ENCODE measurements at regions not wholly inside any gene's neighbourhood (a gene's known extent, or its start where the extent isn't known, plus 50 kb on each side); places are given as distances from the start of the nearest gene placed in this dataset.

GRCh38 chr22:47580121-47580520 lies 817.7 kb downstream of the TBC1D22A start:
- BruUV-seq (replicated peaks) = no TSS peak
- POLR2A ChIA-PET = no interaction called here
- in situ Hi-C loops (cut with HindIII; ENCODE audit: low pct_unique_long_range_greater_than_20kb, low sequenced_read_pairs) = no loop called here

GRCh38 chr22:47576908-47577307 lies 814.5 kb downstream of the TBC1D22A start:
- POLR2A ChIA-PET = interaction anchor here (0.6 kb wide), 1 partner anchor 515 kb away, joined by 7 read pairs; no protein-coding TSS in a partner anchor
- H3K4me1 ChIP-seq (ENCODE audit: control insufficient read depth, insufficient read depth, low read length) = no peaks in the 10 kb centered on the region
- TF ChIP-seq REST (IDR thresholded peaks at IDR 0.05; ENCODE audit: insufficient read depth in 1 of 2, low read depth in 2 of 2, low read length in 1 of 2) = no peak
- TF ChIP-seq SIN3A (IDR thresholded peaks at IDR 0.05; ENCODE audit: borderline replicate concordance, insufficient read depth, low read depth, low read length) = no peak
- TF ChIP-seq POLR2AphosphoS5 (IDR thresholded peaks at IDR 0.05; ENCODE audit: low read depth, low read length) = no peak
- no peak for TF ChIP-seq CTCF (IDR thresholded peaks at IDR 0.05)
- no peak for TF ChIP-seq TCF7L2 (IDR thresholded peaks at IDR 0.05; ENCODE audit: low read depth, low read length)
- in situ Hi-C loops (cut with HindIII; ENCODE audit: low pct_unique_long_range_greater_than_20kb, low sequenced_read_pairs) = no loop called here
- ATAC-seq (no peak), DNase-seq (ENCODE audit: low read depth, low spot score) (no peak)
- no TSS peak for BruUV-seq (replicated peaks)
- no peaks in the 10 kb centered on the region for H3K36me3 ChIP-seq (ENCODE audit: control insufficient read depth, insufficient read depth, low read length)
- intact Hi-C loops (cut with micrococcal nuclease; ENCODE audit: unreplicated experiment) = no loop called here
- no peak overlapping the region for H3K4me3 ChIP-seq (ENCODE audit: low read depth in 2 of 2, low read length in 2 of 2)
- no peaks in the 10 kb centered on the region for H3K27me3 ChIP-seq (ENCODE audit: control insufficient read depth, insufficient read depth, low read length)
- no peaks in the 10 kb centered on the region for H3K9me3 ChIP-seq (ENCODE audit: control insufficient read depth, insufficient read depth, low read depth, low read length)
- CTCF ChIA-PET = no interaction called here
- H3K27ac ChIP-seq (ENCODE audit: low read length) = no peak overlapping the region

More at GRCh38 chr22:47580121-47580520, 817.7 kb downstream of the TBC1D22A start:
- CTCF ChIA-PET = interaction anchor here (0.7 kb wide), 1 partner anchor 56 kb away, joined by 3 read pairs; no protein-coding TSS in a partner anchor
- no peaks in the 10 kb centered on the region for H3K27me3 ChIP-seq (ENCODE audit: control insufficient read depth, insufficient read depth, low read length)
- H3K9me3 ChIP-seq (ENCODE audit: control insufficient read depth, insufficient read depth, low read depth, low read length) = 0 out of 2 replicates have a peak, but pooled peaks cover 3% of the 10 kb centered on the region
- H3K4me3 ChIP-seq (ENCODE audit: low read depth in 2 of 2, low read length in 2 of 2) = no peak overlapping the region
- intact Hi-C loops (cut with micrococcal nuclease; ENCODE audit: unreplicated experiment) = no loop called here
- no peaks in the 10 kb centered on the region for H3K4me1 ChIP-seq (ENCODE audit: control insufficient read depth, insufficient read depth, low read length)
- no peaks in the 10 kb centered on the region for H3K36me3 ChIP-seq (ENCODE audit: control insufficient read depth, insufficient read depth, low read length)
- no peak overlapping the region for H3K27ac ChIP-seq (ENCODE audit: low read length)
- TF ChIP-seq TCF7L2 (IDR thresholded peaks at IDR 0.05; ENCODE audit: low read depth, low read length) (no peak), SIN3A (IDR thresholded peaks at IDR 0.05; ENCODE audit: borderline replicate concordance, insufficient read depth, low read depth, low read length) (no peak), POLR2AphosphoS5 (IDR thresholded peaks at IDR 0.05; ENCODE audit: low read depth, low read length) (no peak), REST (IDR thresholded peaks at IDR 0.05; ENCODE audit: insufficient read depth in 1 of 2, low read depth in 2 of 2, low read length in 1 of 2) (no peak), CTCF (IDR thresholded peaks at IDR 0.05) (no peak)
- DNase-seq (ENCODE audit: low read depth, low spot score) = no peak
- no peak for ATAC-seq

Data from Panc1 (cell line).